Activated B cell treated with CpG ODN at 0.5 μM for 24 hours (primary cell): ENCODE measurements at regions not wholly inside any gene's neighbourhood (a gene's known extent, or its start where the extent isn't known, plus 50 kb on each side); places are given as distances from the start of the nearest gene placed in this dataset.

Experiments used
- ATAC-seq: fragments of 200-7000 bp; cut with Tn5 transposase; one replicate; pipeline ENCODE4 v1.10.0; 2021; ENCODE audit warnings: low read depth, mild to moderate bottlenecking, moderate library complexity
- CTCF ChIA-PET: fragments of 350-600 bp; sonication (Branson Sonifier 250); formaldehyde crosslinking; loops from one replicate; lab custom pipeline; 2021; ENCODE audit warnings: antibody characterized with exemption; lab: Charles Lee
- POLR2A ChIA-PET: fragments of 350-600 bp; sonication (Branson Sonifier 250); formaldehyde crosslinking; loops from one replicate; lab custom pipeline; 2021; ENCODE audit warnings: antibody characterized with exemption; lab: Charles Lee
- DNase-seq: peaks from one replicate; pipeline ENCODE4 v3.0.0; 2022
- H3K27ac Mint-ChIP-seq: one replicate; pipeline ENCODE4 v1.8.0; 2020; ENCODE audit warnings: mixed read lengths
- H3K27me3 Mint-ChIP-seq: one replicate; pipeline ENCODE4 v1.8.0; 2021; ENCODE audit warnings: mixed read lengths
- H3K36me3 Mint-ChIP-seq: one replicate; pipeline ENCODE4 v1.8.0; 2021; ENCODE audit warnings: low read depth, mixed read lengths
- H3K4me1 Mint-ChIP-seq: one replicate; pipeline ENCODE4 v1.8.0; 2021; ENCODE audit warnings: mixed read lengths
- H3K4me3 Mint-ChIP-seq: one replicate; pipeline ENCODE4 v1.8.0; 2020; ENCODE audit warnings: mild to moderate bottlenecking, mixed read lengths
- H3K9me3 Mint-ChIP-seq: one replicate; pipeline ENCODE4 v1.8.0; 2020; ENCODE audit warnings: mixed read lengths
- CTCF ChIP-seq: fragments of 200-600 bp; IDR thresholded peaks from one replicate; pipeline ENCODE4 v1.8.0; 2022; ENCODE audit warnings: antibody characterized with exemption, mild to moderate bottlenecking
- intact Hi-C: fragments of 100-400 bp; cut with micrococcal nuclease; formaldehyde crosslinking; loops from one replicate; pipeline ENCODE4 v1.15.1; 2024

DNA sequence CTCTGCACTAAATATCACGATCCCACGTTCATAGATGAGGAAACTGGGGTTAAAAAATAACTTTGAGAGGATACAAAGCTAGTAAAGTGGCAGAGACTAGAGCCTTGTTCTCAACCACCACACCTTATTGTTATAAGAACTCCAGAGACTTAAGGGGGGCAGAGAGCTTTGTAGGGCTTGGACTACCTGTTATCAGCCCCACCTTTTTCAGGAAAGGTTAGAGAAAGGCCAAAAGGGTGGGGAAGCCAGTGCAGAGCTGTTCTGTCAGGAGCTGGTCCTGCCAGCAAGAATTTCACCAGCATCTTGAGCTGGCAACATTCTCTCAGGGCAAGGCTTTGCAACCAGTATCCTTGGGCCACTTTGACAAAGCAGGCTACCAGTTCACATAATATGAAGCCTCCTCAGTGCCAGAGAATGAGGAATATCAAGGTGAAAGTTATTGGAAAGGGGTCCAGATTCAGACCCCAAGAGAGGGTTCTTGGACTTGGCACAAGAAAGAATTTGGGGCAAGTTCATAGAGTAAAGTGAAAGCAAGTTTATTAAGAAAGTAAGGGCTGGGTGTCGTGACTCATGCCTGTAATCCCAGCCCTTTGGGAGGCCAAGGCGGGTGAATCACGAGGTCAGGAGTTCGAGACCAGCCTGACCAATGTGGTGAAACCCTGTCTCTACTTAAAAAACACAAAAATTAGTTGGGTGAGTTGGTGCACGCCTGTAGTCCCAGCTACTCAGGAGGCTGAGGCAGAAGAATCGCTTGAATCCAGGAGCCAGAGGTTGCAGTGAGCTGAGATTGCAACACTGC, 66.2 kb upstream of the CLINT1 start:
- TF ChIP-seq CTCF, result no peak
- Mint-ChIP-seq H3K27ac (no peak overlapping the region), H3K36me3 (no peaks in the 10 kb centered on the region), H3K4me1 (peaks cover 2% of the 10 kb centered on the region), H3K27me3 (peaks cover 2% of the 10 kb centered on the region), H3K4me3 (no peak overlapping the region), H3K9me3 (no peaks in the 10 kb centered on the region)
- CTCF ChIA-PET, result no interaction called here
- ATAC-seq, result no peak
- no peak for DNase-seq
- POLR2A ChIA-PET, result no interaction called here
- intact Hi-C loops, result no loop called here

DNA sequence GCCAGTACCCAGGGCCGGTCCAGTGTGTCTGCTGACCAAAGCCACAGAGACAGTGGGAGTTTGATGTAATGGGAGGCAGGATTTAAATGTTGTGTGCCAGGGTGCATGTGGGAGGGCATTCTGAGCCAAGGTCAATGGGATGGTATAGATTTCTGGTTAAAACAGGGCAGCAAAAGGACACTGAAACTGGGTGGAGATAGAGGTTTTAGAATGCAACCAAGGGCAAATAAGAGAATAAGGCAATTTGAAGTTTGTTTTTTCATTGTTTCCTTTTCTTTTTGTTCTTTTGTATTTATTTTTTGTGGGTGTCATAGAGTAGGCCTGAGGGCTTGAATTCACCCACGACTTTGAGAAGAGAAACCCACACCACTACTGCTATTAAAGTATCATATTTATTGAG, 65.5 kb upstream of the CLINT1 start:
- Mint-ChIP-seq H3K9me3 (no peaks in the 10 kb centered on the region), H3K4me1 (peaks cover 8% of the 10 kb centered on the region), H3K4me3 (no peak overlapping the region), H3K36me3 (no peaks in the 10 kb centered on the region), H3K27ac (no peak overlapping the region), H3K27me3 (peaks cover 2% of the 10 kb centered on the region)
- TF ChIP-seq CTCF, result no peak
- POLR2A ChIA-PET, result no interaction called here
- CTCF ChIA-PET, result no interaction called here
- ATAC-seq, result no peak
- no peak for DNase-seq
- intact Hi-C loops, result no loop called here

GRCh38 chr5:157923765-157924164, 64.8 kb upstream of the CLINT1 start:
- no peak for DNase-seq
- H3K36me3 Mint-ChIP-seq, result no peaks in the 10 kb centered on the region
- no peak for ATAC-seq
- no peak for TF ChIP-seq CTCF
- H3K4me1 Mint-ChIP-seq, result peaks cover 16% of the 10 kb centered on the region
- intact Hi-C loops, result no loop called here
- no peak overlapping the region for H3K4me3 Mint-ChIP-seq
- H3K27ac Mint-ChIP-seq, result no peak overlapping the region
- no peaks in the 10 kb centered on the region for H3K9me3 Mint-ChIP-seq
- POLR2A ChIA-PET, result no interaction called here
- peaks cover 2% of the 10 kb centered on the region for H3K27me3 Mint-ChIP-seq
- CTCF ChIA-PET, result no interaction called here

DNA sequence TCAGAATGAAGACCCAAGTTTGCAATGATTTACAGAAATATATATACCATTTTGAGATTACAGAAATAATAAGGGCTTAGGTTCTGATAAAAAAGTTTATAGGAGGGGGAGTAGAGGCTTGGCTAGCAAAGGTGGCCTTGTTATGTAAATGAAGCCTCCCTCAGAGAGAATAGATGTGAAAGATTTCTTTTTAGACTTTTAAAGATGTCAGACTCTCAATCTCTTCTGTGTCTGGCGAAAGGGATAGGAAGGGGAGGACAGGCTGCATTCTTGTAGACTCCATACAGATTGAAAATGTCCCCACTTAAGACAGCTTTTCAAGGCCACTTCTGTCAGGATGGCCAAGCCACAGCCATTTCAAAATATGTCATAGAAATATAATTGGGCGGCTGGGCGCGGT, 63.1 kb upstream of the CLINT1 start:
- TF ChIP-seq CTCF, result no peak
- H3K36me3 Mint-ChIP-seq, result no peaks in the 10 kb centered on the region
- no peaks in the 10 kb centered on the region for H3K9me3 Mint-ChIP-seq
- ChIA-PET POLR2A (no interaction called here), CTCF (no interaction called here)
- no peak overlapping the region for H3K27ac Mint-ChIP-seq
- peaks cover 2% of the 10 kb centered on the region for H3K27me3 Mint-ChIP-seq
- ATAC-seq (no peak), DNase-seq (no peak)
- intact Hi-C loops, result no loop called here
- H3K4me1 Mint-ChIP-seq, result peaks cover 30% of the 10 kb centered on the region
- H3K4me3 Mint-ChIP-seq, result no peak overlapping the region

DNA sequence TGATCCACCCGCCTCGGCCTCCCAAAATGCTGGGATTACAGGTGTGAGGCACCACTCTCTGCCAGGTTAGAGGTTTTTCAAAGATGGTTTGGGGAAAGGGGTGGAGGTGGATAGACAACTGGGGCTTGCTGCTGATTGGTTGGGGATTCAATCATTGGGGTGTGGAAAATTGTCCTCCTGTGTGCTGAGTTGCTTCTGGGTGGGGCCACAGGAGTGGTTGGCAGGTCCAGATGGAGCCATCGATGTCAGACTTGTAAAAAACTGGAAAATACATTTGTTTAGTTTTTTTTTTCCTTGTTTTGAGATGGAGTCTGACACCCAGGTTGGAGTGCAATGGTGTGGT, 61.9 kb upstream of the CLINT1 start:
- Mint-ChIP-seq H3K36me3 (no peaks in the 10 kb centered on the region), H3K4me1 (peaks cover 30% of the 10 kb centered on the region), H3K27ac (no peak overlapping the region), H3K27me3 (no peaks in the 10 kb centered on the region), H3K4me3 (no peak overlapping the region), H3K9me3 (no peaks in the 10 kb centered on the region)
- no peak for TF ChIP-seq CTCF
- CTCF ChIA-PET, result interaction anchor here (1.4 to 2.8 kb wide), 3 partner anchors 28 to 100 kb away, joined by 3 to 13 read pairs (median 5); no protein-coding TSS in a partner anchor
- ATAC-seq (no peak), DNase-seq (no peak)
- POLR2A ChIA-PET, result interaction anchor here (2.2 to 2.4 kb wide), 2 partner anchors 60 to 62 kb away, joined by 9 read pairs; partner anchors contain the start of gene CLINT1
- intact Hi-C loops, result no loop called here
